ENCODE measurements at regions not wholly inside any gene's neighbourhood (a gene's known extent, or its start where the extent isn't known, plus 50 kb on each side); places are given as distances from the start of the nearest gene placed in this dataset.

GRCh38 chr4:30956916-30957315, 236.7 kb downstream of the PCDH7 start:
- Mint-ChIP-seq H3K4me1 (peaks cover 14% of the 10 kb centered on the region), H3K9me3 (no peaks in the 10 kb centered on the region), H3K27ac (peak overlapping the region in 1 of 3 experiments; percentile 2), H3K27me3 (ENCODE audit: low read depth) (no peaks in the 10 kb centered on the region), H3K4me3 (no peak overlapping the region), H3K36me3 (ENCODE audit: low read depth) (no peaks in the 10 kb centered on the region)
- no peak for TF ChIP-seq CTCF (IDR thresholded peaks at IDR 0.05; ENCODE audit: unreplicated experiment in 3 of 3)

- no peak for TF ChIP-seq CTCF (IDR thresholded peaks at IDR 0.05; ENCODE audit: unreplicated experiment in 3 of 3)
- H3K4me1 Mint-ChIP-seq: peaks cover 14% of the 10 kb centered on the region
- H3K27ac Mint-ChIP-seq: peak overlapping the region in 1 of 3 experiments; percentile 2
- no peaks in the 10 kb centered on the region for H3K9me3 Mint-ChIP-seq
- H3K36me3 Mint-ChIP-seq (ENCODE audit: low read depth): no peaks in the 10 kb centered on the region
- H3K4me3 Mint-ChIP-seq: no peak overlapping the region
- H3K27me3 Mint-ChIP-seq (ENCODE audit: low read depth): no peaks in the 10 kb centered on the region
These were observed 237.5 kb downstream of the PCDH7 start for GRCh38 chr4:30957706-30958105.

- H3K9me3 Mint-ChIP-seq: no peaks in the 10 kb centered on the region
- no peaks in the 10 kb centered on the region for H3K36me3 Mint-ChIP-seq (ENCODE audit: low read depth)
- no peak overlapping the region for H3K27ac Mint-ChIP-seq
- H3K4me3 Mint-ChIP-seq: no peak overlapping the region
- no peak for TF ChIP-seq CTCF (IDR thresholded peaks at IDR 0.05; ENCODE audit: unreplicated experiment in 3 of 3)
- no peaks in the 10 kb centered on the region for H3K27me3 Mint-ChIP-seq (ENCODE audit: low read depth)
- peaks cover 14% of the 10 kb centered on the region for H3K4me1 Mint-ChIP-seq
These were observed 239.8 kb downstream of the PCDH7 start for GRCh38 chr4:30959781-30960485.

GRCh38 chr4:30962939-30963338, 242.8 kb downstream of the PCDH7 start:
- H3K27ac Mint-ChIP-seq: no peak overlapping the region
- no peaks in the 10 kb centered on the region for H3K27me3 Mint-ChIP-seq (ENCODE audit: low read depth)
- no peak for TF ChIP-seq CTCF (IDR thresholded peaks at IDR 0.05; ENCODE audit: unreplicated experiment in 3 of 3)
- H3K4me3 Mint-ChIP-seq: no peak overlapping the region
- H3K9me3 Mint-ChIP-seq: no peaks in the 10 kb centered on the region
- H3K36me3 Mint-ChIP-seq (ENCODE audit: low read depth): no peaks in the 10 kb centered on the region
- peaks cover under 1% of the 10 kb centered on the region for H3K4me1 Mint-ChIP-seq

GRCh38 chr4:30968926-30969325, 248.8 kb downstream of the PCDH7 start:
- Mint-ChIP-seq H3K4me1 (peaks cover 7% of the 10 kb centered on the region), H3K36me3 (ENCODE audit: low read depth) (no peaks in the 10 kb centered on the region), H3K4me3 (no peak overlapping the region), H3K9me3 (no peaks in the 10 kb centered on the region), H3K27ac (no peak overlapping the region), H3K27me3 (ENCODE audit: low read depth) (no peaks in the 10 kb centered on the region)
- TF ChIP-seq CTCF (IDR thresholded peaks at IDR 0.05; ENCODE audit: unreplicated experiment in 3 of 3): no peak

GRCh38 chr4:30972542-30972941, 252.4 kb downstream of the PCDH7 start:
- no peak for TF ChIP-seq CTCF (IDR thresholded peaks at IDR 0.05; ENCODE audit: unreplicated experiment in 3 of 3)
- Mint-ChIP-seq H3K4me1 (peaks cover 7% of the 10 kb centered on the region), H3K4me3 (no peak overlapping the region), H3K9me3 (no peaks in the 10 kb centered on the region), H3K36me3 (ENCODE audit: low read depth) (peaks cover 4% of the 10 kb centered on the region), H3K27ac (no peak overlapping the region), H3K27me3 (ENCODE audit: low read depth) (no peaks in the 10 kb centered on the region)

Measured in nephron (organoid).